Duodenal mucosa (tissue), 2 donors: ENCODE measurements at regions not wholly inside any gene's neighbourhood (a gene's known extent, or its start where the extent isn't known, plus 50 kb on each side); places are given as distances from the start of the nearest gene placed in this dataset.

Experiments used
- H3K27ac ChIP-seq: one replicate; pipeline ENCODE4 v1.7.0; 2013; ENCODE audit warnings: low read depth, low read length
- H3K27me3 ChIP-seq, 2 donors: one replicate each; pipeline ENCODE4 v1.7.0; 2013; ENCODE audit warnings: low read length in 2 of 2, control low read depth in 1 of 2; ENCODE audit not compliant: insufficient read depth in 2 of 2, control insufficient read depth in 1 of 2
- H3K36me3 ChIP-seq, 2 donors: one replicate each; pipeline ENCODE4 v1.7.0; 2013; ENCODE audit warnings: low read length in 2 of 2, control low read depth in 1 of 2; ENCODE audit not compliant: insufficient read depth in 2 of 2, control insufficient read depth in 1 of 2
- H3K4me1 ChIP-seq, 2 donors: one replicate each; pipeline ENCODE4 v1.7.0; 2013; ENCODE audit warnings: low read length in 2 of 2, control low read depth in 1 of 2; ENCODE audit not compliant: insufficient read depth in 2 of 2, control insufficient read depth in 1 of 2
- H3K4me3 ChIP-seq, 2 donors: one replicate each; pipeline ENCODE4 v1.7.0; 2013; ENCODE audit warnings: low read length in 2 of 2, low read depth in 1 of 2
- H3K9ac ChIP-seq, 2 donors: one replicate each; pipeline ENCODE4 v1.7.0; 2013; ENCODE audit warnings: low read length in 2 of 2, low read depth in 1 of 2
- H3K9me3 ChIP-seq, 2 donors: one replicate each; pipeline ENCODE4 v1.7.0; 2013; ENCODE audit warnings: low read length in 2 of 2, control low read depth in 1 of 2; ENCODE audit not compliant: control insufficient read depth in 1 of 2

GRCh38 chr5:72055636-72056035 is 51.6 kb upstream of the MAP1B start:
- Histone ChIP-seq H3K9ac (no peak overlapping the region), H3K4me1 (no peaks in the 10 kb centered on the region), H3K4me3 (no peak overlapping the region), H3K27ac (no peak overlapping the region), H3K27me3 (no peaks in the 10 kb centered on the region), H3K9me3 (no peaks in the 10 kb centered on the region), H3K36me3 (no peaks in the 10 kb centered on the region)
